HG03280 (cell line): ENCODE measurements at regions not wholly inside any gene's neighbourhood (a gene's known extent, or its start where the extent isn't known, plus 50 kb on each side); places are given as distances from the start of the nearest gene placed in this dataset.
A peak's percentile ranks its signal among the peaks of the same experiment; 100 is the strongest.
"Not testable (repeated sequence)": the region's sequence is repeated elsewhere in the genome, so short reads cannot be mapped to it uniquely, and the experiment has no call there.

Source experiments
- ATAC-seq: cut with Tn5 transposase; IDR thresholded peaks from one replicate; pipeline ENCODE4 v1.9.1; 2021; ENCODE audit warnings: mild to moderate bottlenecking, moderate library complexity; ENCODE audit not compliant: unreplicated experiment

GRCh38 chr2:175282886-175283285 lies 101.4 kb upstream of the ATP5MC3 start:
- ATAC-seq: no peak

GRCh38 chr2:175282300-175282699 lies 100.8 kb upstream of the ATP5MC3 start:
- peak; percentile 55 for ATAC-seq

GRCh38 chr2:175277772-175278171 lies 96.3 kb upstream of the ATP5MC3 start:
- ATAC-seq: no peak

GRCh38 chr2:175275539-175275938 lies 94.0 kb upstream of the ATP5MC3 start:
- no peak for ATAC-seq

GRCh38 chr2:175259164-175259563 lies 77.7 kb upstream of the ATP5MC3 start:
- no peak for ATAC-seq

GRCh38 chr2:175256806-175257585 lies 75.5 kb upstream of the ATP5MC3 start:
- no peak for ATAC-seq

GRCh38 chr2:175256391-175256790 lies 74.9 kb upstream of the ATP5MC3 start:
- not testable (repeated sequence) for ATAC-seq

- ATAC-seq: no peak
Measured at GRCh38 chr2:175253871-175254270, 72.4 kb upstream of the ATP5MC3 start.

- ATAC-seq: no peak
Measured at GRCh38 chr2:175251425-175252041, 70.0 kb upstream of the ATP5MC3 start.

- no peak for ATAC-seq
Measured at GRCh38 chr2:175247159-175247558, 65.6 kb upstream of the ATP5MC3 start.

GRCh38 chr2:175244697-175245096 lies 63.2 kb upstream of the ATP5MC3 start:
- no peak for ATAC-seq

GRCh38 chr2:175241691-175242090 lies 60.2 kb upstream of the ATP5MC3 start:
- no peak for ATAC-seq

- ATAC-seq: not testable (repeated sequence)
Measured at GRCh38 chr2:175240033-175240432, 58.5 kb upstream of the ATP5MC3 start.

- ATAC-seq: no peak
Measured at GRCh38 chr2:175236930-175237329, 55.4 kb upstream of the ATP5MC3 start.

GRCh38 chr2:175234650-175235049 lies 53.1 kb upstream of the ATP5MC3 start:
- ATAC-seq: no peak

- no peak for ATAC-seq
Measured at GRCh38 chr2:175234153-175234552, 52.6 kb upstream of the ATP5MC3 start.

- no peak for ATAC-seq
Measured at GRCh38 chr2:175233135-175233719, 51.7 kb upstream of the ATP5MC3 start.
